HT1080 (cell line): ENCODE measurements at regions not wholly inside any gene's neighbourhood (a gene's known extent, or its start where the extent isn't known, plus 50 kb on each side); places are given as distances from the start of the nearest gene placed in this dataset.
A peak's percentile ranks its signal among the peaks of the same experiment; 100 is the strongest.

Experiments
- DNase-seq: peaks from one replicate; pipeline ENCODE4 v3.0.0-alpha.2; 2015; ENCODE audit warnings: low read depth

- peak; percentile 47 for DNase-seq
These were observed 57.1 kb upstream of the RNF152 start for GRCh38 chr18:61949946-61950345.

- no peak for DNase-seq
These were observed 56.1 kb upstream of the RNF152 start for GRCh38 chr18:61948846-61949438.

GRCh38 chr18:61948281-61948741 is 55.5 kb upstream of the RNF152 start:
- no peak for DNase-seq

- DNase-seq: no peak
These were observed 53.6 kb upstream of the RNF152 start for GRCh38 chr18:61946449-61946848.

GRCh38 chr18:61943175-61943964 is 50.6 kb upstream of the RNF152 start:
- DNase-seq: no peak
